ENCODE measurements at regions not wholly inside any gene's neighbourhood (a gene's known extent, or its start where the extent isn't known, plus 50 kb on each side); places are given as distances from the start of the nearest gene placed in this dataset.

DNA sequence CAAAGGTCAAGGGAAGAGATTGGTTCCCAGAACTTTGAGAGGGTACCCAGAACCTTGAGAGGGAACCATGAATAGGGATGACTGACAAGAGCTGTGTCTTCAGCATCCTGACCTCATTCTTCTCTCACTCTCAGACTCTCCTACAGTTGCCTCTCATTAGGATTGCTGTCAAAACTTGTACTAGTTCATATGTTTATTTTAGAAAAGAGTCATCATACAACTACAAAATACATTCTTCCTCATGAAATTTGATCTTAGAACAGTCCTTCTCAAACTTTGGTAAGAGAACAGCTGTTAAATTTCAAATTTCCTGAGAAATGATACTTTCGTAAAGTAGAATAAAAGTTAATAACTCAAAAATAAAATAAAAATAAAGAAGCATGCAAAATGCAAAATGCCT, 161.4 kb upstream of the ZRANB2 start:
- H3K9me3 ChIP-seq (ENCODE audit: low read length): no peaks in the 10 kb centered on the region
- no peak overlapping the region for H2AFZ ChIP-seq (ENCODE audit: low read depth, low read length)
- no peak overlapping the region for H3K4me3 ChIP-seq (ENCODE audit: low read length)
- no peaks in the 10 kb centered on the region for H3K27me3 ChIP-seq (ENCODE audit: insufficient read depth, low read length)
- H3K36me3 ChIP-seq (ENCODE audit: insufficient read depth, low read length): no peaks in the 10 kb centered on the region
- H3K4me1 ChIP-seq (ENCODE audit: insufficient read depth, low read length): no peaks in the 10 kb centered on the region

DNA sequence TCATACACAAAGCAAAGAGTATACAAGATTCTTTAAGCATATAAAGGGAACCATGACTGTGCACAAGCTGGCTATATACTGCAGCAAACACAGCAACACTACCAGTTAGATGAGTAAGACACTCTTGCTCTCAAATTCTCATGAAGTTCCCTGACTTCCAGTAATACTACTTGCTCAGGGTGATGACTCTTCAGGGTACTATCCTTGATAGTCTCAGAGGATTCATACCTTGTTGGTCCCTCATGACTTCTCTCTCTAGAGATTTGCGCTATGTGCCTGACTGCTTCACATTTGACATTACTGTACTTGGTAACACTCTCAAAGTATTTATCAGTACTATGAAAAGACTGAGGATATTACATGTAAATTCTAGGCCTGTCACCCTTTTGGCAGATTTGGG, 159.8 kb upstream of the ZRANB2 start:
- Histone ChIP-seq H2AFZ (ENCODE audit: low read depth, low read length) (no peak overlapping the region), H3K36me3 (ENCODE audit: insufficient read depth, low read length) (no peaks in the 10 kb centered on the region), H3K4me1 (ENCODE audit: insufficient read depth, low read length) (no peaks in the 10 kb centered on the region), H3K27me3 (ENCODE audit: insufficient read depth, low read length) (no peaks in the 10 kb centered on the region), H3K9me3 (ENCODE audit: low read length) (no peaks in the 10 kb centered on the region), H3K4me3 (ENCODE audit: low read length) (no peak overlapping the region)

DNA sequence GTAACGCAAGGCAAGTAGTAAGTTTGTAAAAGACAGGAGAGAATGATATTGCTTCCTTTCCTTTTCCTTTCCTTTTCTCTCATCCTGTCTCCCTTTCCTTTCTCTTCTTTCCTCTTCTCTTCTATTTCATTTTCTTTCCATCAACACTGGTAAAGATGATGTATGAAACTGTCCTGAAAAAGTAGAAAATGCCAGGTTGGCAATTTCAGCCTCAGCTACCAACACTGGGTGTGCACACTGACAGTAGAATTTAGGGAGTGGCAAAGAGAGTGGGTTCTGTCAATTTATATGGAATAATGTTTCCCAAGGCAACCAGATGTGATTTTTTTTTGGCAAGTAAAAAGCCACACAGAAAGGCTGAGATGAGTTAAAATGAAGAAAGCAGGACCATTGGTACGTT, 155.7 kb upstream of the ZRANB2 start:
- no peaks in the 10 kb centered on the region for H3K27me3 ChIP-seq (ENCODE audit: insufficient read depth, low read length)
- H3K4me1 ChIP-seq (ENCODE audit: insufficient read depth, low read length): no peaks in the 10 kb centered on the region
- H3K36me3 ChIP-seq (ENCODE audit: insufficient read depth, low read length): no peaks in the 10 kb centered on the region
- H3K9me3 ChIP-seq (ENCODE audit: low read length): no peaks in the 10 kb centered on the region
- no peak overlapping the region for H2AFZ ChIP-seq (ENCODE audit: low read depth, low read length)
- no peak overlapping the region for H3K4me3 ChIP-seq (ENCODE audit: low read length)

DNA sequence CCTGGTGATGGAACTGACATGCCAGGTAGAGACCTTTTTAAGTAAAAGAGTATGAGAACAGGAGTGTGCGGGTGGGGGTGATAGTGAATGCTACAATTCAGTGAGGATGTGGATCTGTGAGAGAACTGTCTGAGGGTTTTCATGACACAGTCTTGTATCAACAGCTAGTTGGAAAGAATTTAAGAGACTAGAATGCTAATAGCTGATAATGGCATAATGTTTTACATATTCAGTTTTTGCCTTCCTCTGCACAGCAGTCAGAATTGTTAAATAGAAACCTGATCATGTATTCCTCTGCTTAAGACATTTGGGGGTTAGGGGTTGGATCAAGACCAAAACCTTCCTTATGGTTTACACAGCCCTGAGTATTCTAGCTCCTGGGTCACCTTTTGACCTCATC, 152.8 kb upstream of the ZRANB2 start:
- Histone ChIP-seq H3K9me3 (ENCODE audit: low read length) (no peaks in the 10 kb centered on the region), H3K36me3 (ENCODE audit: insufficient read depth, low read length) (no peaks in the 10 kb centered on the region), H3K4me1 (ENCODE audit: insufficient read depth, low read length) (no peaks in the 10 kb centered on the region), H3K4me3 (ENCODE audit: low read length) (no peak overlapping the region), H2AFZ (ENCODE audit: low read depth, low read length) (no peak overlapping the region), H3K27me3 (ENCODE audit: insufficient read depth, low read length) (no peaks in the 10 kb centered on the region)

DNA sequence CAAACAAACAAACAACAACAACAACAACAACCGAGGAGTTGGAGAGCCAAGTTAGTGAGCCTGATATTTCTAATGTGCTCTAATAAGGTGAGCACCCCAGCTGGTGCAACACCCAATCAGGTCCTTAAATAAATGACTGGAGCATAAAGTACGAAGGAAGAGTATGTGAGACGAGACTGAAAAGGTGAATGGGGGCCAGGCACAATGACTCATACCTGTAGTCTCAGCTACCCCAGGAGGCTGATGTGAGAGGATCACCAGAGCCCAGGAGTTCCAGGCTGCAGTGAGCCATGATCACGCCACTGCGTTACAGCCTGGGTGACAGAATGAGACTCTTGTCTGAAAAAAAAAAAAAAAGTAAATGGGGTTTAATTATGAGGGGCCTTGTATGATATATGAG, 152.0 kb upstream of the ZRANB2 start:
- Histone ChIP-seq H3K4me1 (ENCODE audit: insufficient read depth, low read length) (no peaks in the 10 kb centered on the region), H2AFZ (ENCODE audit: low read depth, low read length) (no peak overlapping the region), H3K36me3 (ENCODE audit: insufficient read depth, low read length) (no peaks in the 10 kb centered on the region), H3K9me3 (ENCODE audit: low read length) (no peaks in the 10 kb centered on the region), H3K27me3 (ENCODE audit: insufficient read depth, low read length) (no peaks in the 10 kb centered on the region), H3K4me3 (ENCODE audit: low read length) (no peak overlapping the region)

DNA sequence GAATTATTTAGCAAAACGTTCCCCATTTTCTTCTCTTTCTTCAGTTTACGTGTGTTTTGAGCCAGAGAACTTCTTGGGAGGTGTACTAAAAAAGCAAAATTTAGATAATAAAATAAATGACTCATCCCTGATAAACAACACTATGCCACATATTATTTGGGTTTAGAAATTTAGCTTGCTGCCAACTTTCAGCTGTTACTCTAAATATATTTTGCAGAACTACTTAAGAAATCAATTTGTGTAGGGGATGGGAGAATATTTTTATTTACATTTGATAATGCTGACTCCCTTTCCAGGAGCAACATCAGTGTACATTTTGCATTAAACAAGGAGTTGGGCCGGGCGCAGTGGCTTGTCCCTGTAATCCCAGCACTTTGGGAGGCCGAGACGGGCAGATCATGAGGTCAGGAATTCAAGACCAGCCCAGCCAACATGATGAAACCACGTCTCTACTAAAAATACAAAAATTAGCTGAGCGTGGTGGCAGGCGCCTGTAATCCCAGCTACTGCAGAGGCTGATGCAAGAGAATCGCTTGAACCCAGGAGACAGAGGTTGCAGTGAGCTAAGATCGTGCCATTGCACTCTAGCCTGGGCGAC, 151.4 kb upstream of the ZRANB2 start:
- Histone ChIP-seq H3K9me3 (ENCODE audit: low read length) (no peaks in the 10 kb centered on the region), H3K27me3 (ENCODE audit: insufficient read depth, low read length) (no peaks in the 10 kb centered on the region), H3K4me3 (ENCODE audit: low read length) (no peak overlapping the region), H2AFZ (ENCODE audit: low read depth, low read length) (no peak overlapping the region), H3K36me3 (ENCODE audit: insufficient read depth, low read length) (no peaks in the 10 kb centered on the region), H3K4me1 (ENCODE audit: insufficient read depth, low read length) (no peaks in the 10 kb centered on the region)

DNA sequence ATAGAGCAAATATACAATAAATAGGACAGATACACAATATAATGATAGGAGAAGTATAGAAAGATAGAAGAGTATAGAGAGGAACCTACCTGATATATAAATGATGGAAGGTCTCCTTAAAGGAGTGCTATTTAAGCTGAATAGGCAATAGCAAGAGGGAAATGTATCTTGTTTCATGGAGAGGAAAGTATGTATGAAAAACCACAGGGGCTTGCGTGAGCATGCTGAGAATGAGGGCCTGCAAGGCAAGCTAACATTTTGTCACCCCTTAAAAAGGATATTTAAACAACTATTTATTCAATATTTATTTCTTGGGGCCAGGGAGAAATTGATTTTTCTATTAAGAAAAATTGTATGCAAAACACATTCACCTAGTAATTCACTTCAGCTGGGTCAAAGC, 150.9 kb upstream of the ZRANB2 start:
- no peak overlapping the region for H2AFZ ChIP-seq (ENCODE audit: low read depth, low read length)
- H3K27me3 ChIP-seq (ENCODE audit: insufficient read depth, low read length): no peaks in the 10 kb centered on the region
- no peaks in the 10 kb centered on the region for H3K4me1 ChIP-seq (ENCODE audit: insufficient read depth, low read length)
- H3K4me3 ChIP-seq (ENCODE audit: low read length): no peak overlapping the region
- H3K9me3 ChIP-seq (ENCODE audit: low read length): no peaks in the 10 kb centered on the region
- H3K36me3 ChIP-seq (ENCODE audit: insufficient read depth, low read length): no peaks in the 10 kb centered on the region

DNA sequence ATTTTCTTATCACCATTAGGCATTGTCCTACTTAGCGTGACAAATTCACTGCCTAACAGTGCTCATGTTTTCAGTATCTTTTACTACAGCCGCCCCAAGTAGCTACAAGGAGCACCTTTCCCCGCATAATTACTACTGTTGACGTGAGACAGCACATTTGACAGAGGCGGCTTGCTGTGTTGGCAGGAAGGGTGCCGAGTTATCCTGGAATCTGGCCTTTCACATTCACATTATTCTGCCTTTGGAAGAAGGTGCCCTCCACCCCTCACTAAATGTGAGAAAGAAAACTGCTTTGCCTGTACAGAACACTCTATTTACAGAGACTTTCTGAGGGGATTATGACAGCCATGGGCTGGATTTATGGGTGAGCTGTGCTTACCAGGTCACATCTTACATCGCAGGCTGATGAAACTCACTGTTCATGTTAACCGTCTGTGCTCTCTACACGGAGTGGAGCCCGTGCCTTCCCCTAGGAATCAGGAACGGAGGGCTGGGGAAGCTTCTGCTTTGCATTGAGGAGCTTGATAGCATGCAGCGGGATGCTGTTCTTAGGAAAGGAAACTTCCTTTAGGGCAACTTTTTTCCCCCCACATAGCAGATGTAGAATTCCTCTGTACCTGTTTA, 148.0 kb upstream of the ZRANB2 start:
- no peaks in the 10 kb centered on the region for H3K4me1 ChIP-seq (ENCODE audit: insufficient read depth, low read length)
- no peak overlapping the region for H3K4me3 ChIP-seq (ENCODE audit: low read length)
- H3K36me3 ChIP-seq (ENCODE audit: insufficient read depth, low read length): no peaks in the 10 kb centered on the region
- no peaks in the 10 kb centered on the region for H3K9me3 ChIP-seq (ENCODE audit: low read length)
- no peaks in the 10 kb centered on the region for H3K27me3 ChIP-seq (ENCODE audit: insufficient read depth, low read length)
- no peak overlapping the region for H2AFZ ChIP-seq (ENCODE audit: low read depth, low read length)

DNA sequence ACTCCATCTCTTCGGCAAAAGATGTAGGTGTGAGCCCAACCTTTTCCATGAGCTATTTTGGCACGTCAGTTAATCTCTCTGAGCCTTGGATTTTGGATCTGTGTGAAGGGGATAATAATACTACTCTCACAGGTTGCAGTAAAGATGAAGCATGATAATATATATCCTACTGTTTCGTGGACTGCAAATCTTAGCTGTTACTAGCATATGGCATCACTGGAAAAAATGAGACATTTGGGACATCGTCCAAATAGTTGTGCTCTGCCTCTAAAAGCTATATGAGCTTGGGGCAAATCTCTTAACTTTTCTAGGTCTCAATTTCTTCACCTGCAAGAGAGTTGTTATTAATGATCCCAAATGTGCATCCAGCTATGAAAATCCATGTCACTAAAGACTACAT, 147.4 kb upstream of the ZRANB2 start:
- Histone ChIP-seq H3K4me3 (ENCODE audit: low read length) (no peak overlapping the region), H3K36me3 (ENCODE audit: insufficient read depth, low read length) (no peaks in the 10 kb centered on the region), H3K4me1 (ENCODE audit: insufficient read depth, low read length) (no peaks in the 10 kb centered on the region)

DNA sequence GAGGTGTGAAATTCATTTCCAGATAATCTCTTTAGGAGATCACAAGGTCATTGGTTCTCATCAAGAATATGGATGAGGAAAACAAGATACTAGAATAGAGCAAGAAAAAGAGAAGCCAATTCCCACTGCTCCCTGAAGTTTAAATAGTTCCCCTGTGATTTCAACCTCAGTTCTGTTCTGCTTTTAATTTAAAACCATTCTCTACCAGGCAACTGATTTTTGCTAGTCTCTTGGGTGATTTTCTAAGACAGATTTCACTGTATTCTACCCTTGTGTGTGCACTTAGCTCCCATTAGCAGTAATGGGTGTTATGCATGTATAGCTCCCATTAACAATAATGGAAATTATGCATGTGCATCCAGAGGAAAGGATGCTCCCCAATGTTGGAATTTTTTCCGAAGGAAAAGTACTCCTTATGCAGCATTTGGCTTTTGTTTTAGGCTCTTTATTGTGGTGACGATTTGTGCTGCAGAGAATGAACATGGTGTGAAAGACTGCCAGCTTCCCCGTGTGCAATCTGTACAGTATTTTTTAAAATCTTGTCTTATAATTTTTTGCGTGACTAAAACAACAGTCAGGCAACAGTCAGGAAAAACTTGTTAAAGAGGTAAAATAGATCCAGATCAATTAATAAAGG, 144.0 kb upstream of the ZRANB2 start:
- no peak overlapping the region for H3K4me3 ChIP-seq (ENCODE audit: low read length)
- no peak overlapping the region for H2AFZ ChIP-seq (ENCODE audit: low read depth, low read length)
- H3K4me1 ChIP-seq (ENCODE audit: insufficient read depth, low read length): no peaks in the 10 kb centered on the region
- H3K9me3 ChIP-seq (ENCODE audit: low read length): no peaks in the 10 kb centered on the region
- no peaks in the 10 kb centered on the region for H3K36me3 ChIP-seq (ENCODE audit: insufficient read depth, low read length)
- H3K27me3 ChIP-seq (ENCODE audit: insufficient read depth, low read length): no peaks in the 10 kb centered on the region

More for the DNA sequence above, 147.4 kb upstream of the ZRANB2 start:
- Histone ChIP-seq H3K9me3 (ENCODE audit: low read length) (no peaks in the 10 kb centered on the region), H2AFZ (ENCODE audit: low read depth, low read length) (no peak overlapping the region), H3K27me3 (ENCODE audit: insufficient read depth, low read length) (no peaks in the 10 kb centered on the region)

DNA sequence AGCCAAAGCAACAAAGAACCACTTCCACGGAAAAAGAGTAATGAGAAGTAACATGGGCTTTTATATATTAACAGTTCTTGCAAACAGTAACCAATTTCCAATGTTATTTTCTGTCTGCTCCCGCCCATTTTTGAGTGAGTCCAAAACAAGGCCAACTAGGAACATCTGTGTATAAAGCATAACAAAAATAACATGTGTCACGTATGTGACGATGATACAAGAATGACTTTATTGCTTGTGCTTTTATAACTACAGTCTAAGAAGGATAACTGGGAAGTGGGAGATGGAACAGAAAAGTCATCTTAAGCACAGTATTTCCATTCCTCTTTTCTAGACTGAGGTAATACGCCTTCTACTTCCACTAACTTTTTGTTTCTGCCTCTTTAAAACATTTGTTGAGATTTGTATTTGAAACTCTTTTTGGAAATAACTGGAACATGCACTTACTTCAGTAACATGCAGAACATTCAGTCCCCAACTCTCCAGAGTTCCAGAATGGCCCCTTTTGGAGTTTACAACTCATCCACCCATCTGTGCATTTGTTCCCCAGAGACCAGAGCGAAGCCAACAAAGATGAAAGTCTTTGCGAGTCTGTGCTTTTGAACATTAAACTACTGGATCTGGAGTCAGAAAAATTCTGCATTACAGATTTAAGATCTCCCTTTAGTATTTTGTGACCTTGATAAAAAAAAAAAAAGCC, 143.0 kb upstream of the ZRANB2 start:
- Histone ChIP-seq H3K36me3 (ENCODE audit: insufficient read depth, low read length) (no peaks in the 10 kb centered on the region), H3K27me3 (ENCODE audit: insufficient read depth, low read length) (no peaks in the 10 kb centered on the region), H3K4me1 (ENCODE audit: insufficient read depth, low read length) (no peaks in the 10 kb centered on the region), H2AFZ (ENCODE audit: low read depth, low read length) (no peak overlapping the region), H3K9me3 (ENCODE audit: low read length) (no peaks in the 10 kb centered on the region), H3K4me3 (ENCODE audit: low read length) (no peak overlapping the region)

DNA sequence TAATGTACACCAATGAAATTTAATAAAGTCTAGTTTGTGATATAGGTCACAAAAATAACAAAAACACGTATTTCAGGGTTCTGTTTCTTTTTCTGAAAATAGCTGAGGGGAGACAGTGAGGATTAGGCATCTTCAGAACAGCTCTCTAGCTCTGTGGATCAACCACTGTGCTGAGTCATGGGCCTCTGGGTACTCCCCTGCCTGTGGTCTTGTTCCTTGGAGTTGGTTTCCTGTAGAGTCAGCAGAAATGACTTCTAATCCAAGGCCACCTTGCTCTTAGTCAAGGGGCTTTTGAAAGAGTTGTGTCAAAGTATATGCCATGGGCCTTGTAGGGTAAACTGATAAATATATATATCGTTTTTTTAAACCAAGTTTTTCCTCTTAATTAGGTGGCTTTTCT, 141.8 kb upstream of the ZRANB2 start:
- Histone ChIP-seq H3K4me1 (ENCODE audit: insufficient read depth, low read length) (no peaks in the 10 kb centered on the region), H2AFZ (ENCODE audit: low read depth, low read length) (no peak overlapping the region), H3K9me3 (ENCODE audit: low read length) (no peaks in the 10 kb centered on the region), H3K4me3 (ENCODE audit: low read length) (no peak overlapping the region), H3K27me3 (ENCODE audit: insufficient read depth, low read length) (no peaks in the 10 kb centered on the region), H3K36me3 (ENCODE audit: insufficient read depth, low read length) (no peaks in the 10 kb centered on the region)

DNA sequence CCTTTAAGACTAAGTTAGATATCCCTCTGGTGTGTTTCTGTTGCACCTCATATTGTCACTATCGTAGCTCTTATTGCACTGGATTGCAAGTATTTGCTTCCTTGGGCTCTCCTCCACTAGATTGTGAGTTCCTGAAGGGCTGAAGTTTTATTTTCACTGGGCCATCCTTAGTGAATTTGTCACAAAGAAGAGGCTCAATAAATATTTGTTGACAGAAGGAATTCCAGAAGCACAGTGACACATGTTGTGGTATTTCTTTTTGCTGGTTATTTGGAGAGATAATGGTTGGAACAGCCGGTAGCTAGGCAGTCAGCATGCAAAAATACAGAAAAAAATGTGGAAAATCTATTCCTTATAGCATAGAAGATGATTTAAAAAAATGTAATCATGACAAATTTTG, 129.9 kb upstream of the ZRANB2 start:
- H3K9me3 ChIP-seq (ENCODE audit: low read length): no peaks in the 10 kb centered on the region
- H3K4me3 ChIP-seq (ENCODE audit: low read length): no peak overlapping the region
- H3K4me1 ChIP-seq (ENCODE audit: insufficient read depth, low read length): no peaks in the 10 kb centered on the region
- H3K36me3 ChIP-seq (ENCODE audit: insufficient read depth, low read length): no peaks in the 10 kb centered on the region
- no peaks in the 10 kb centered on the region for H3K27me3 ChIP-seq (ENCODE audit: insufficient read depth, low read length)
- H2AFZ ChIP-seq (ENCODE audit: low read depth, low read length): no peak overlapping the region
